IMR-90 (cell line): ENCODE measurements at regions not wholly inside any gene's neighbourhood (a gene's known extent, or its start where the extent isn't known, plus 50 kb on each side); places are given as distances from the start of the nearest gene placed in this dataset.

Experiments
- ATAC-seq: fragments of 200-7000 bp; cut with Tn5 transposase; 2 replicates; pipeline ENCODE4 v1.9.1; 2020; ENCODE audit warnings: low read depth, mild to moderate bottlenecking, moderate library complexity
- BruUV-seq: library from RNA; stranded (reverse); fragments of 400-500 nt; replicated peaks from 2 replicates; lab custom pipeline; 2021; lab: Mats Ljungman, UMichigan
- CTCF ChIA-PET: fragments of 300-600 bp; formaldehyde crosslinking; extraction: SDS; loops from one replicate; lab custom pipeline; 2021; ENCODE audit warnings: antibody characterized with exemption; lab: Yijun Ruan, JAX
- POLR2A ChIA-PET: fragments of 300-600 bp; sonication (Branson Sonifier 250); formaldehyde crosslinking; loops from one replicate; lab custom pipeline; 2022; ENCODE audit warnings: antibody characterized with exemption; ENCODE audit not compliant: unreplicated experiment; lab: Charles Lee
- DNase-seq: peaks from one replicate; pipeline ENCODE4 v3.0.0; 2013
- H2AFZ ChIP-seq: replicated peaks from 2 replicates; pipeline ENCODE3; 2013; ENCODE audit warnings: low read length, mild to moderate bottlenecking; ENCODE audit not compliant: poor library complexity
- H2AK5ac ChIP-seq: 2 replicates; pipeline ENCODE4 v1.6.1; 2013; ENCODE audit warnings: low read depth, low read length, inconsistent platforms
- H2AK9ac ChIP-seq: replicated peaks from 2 replicates; pipeline ENCODE3; 2013; ENCODE audit warnings: mild to moderate bottlenecking, low read depth, low read length, moderate library complexity; ENCODE audit not compliant: poor library complexity
- H2BK120ac ChIP-seq: 2 replicates; pipeline ENCODE4 v1.6.1; 2013; ENCODE audit warnings: low read depth, low read length, inconsistent platforms
- H2BK15ac ChIP-seq: 3 replicates; pipeline ENCODE4 v1.6.1; 2013; ENCODE audit warnings: low read depth, low read length, inconsistent platforms
- H2BK20ac ChIP-seq: 2 replicates; pipeline ENCODE4 v1.6.1; 2013; ENCODE audit warnings: low read depth, mild to moderate bottlenecking, inconsistent platforms, low read length, moderate library complexity
- H2BK5ac ChIP-seq: 2 replicates; pipeline ENCODE4 v1.6.1; 2013; ENCODE audit warnings: mild to moderate bottlenecking, low read depth, low read length, inconsistent platforms; ENCODE audit not compliant: poor library complexity, severe bottlenecking
- H3K14ac ChIP-seq: replicated peaks from 2 replicates; pipeline ENCODE4 v1.6.1; 2013; ENCODE audit warnings: low read depth, low read length, inconsistent platforms
- H3K18ac ChIP-seq: 2 replicates; pipeline ENCODE4 v1.6.1; 2013; ENCODE audit warnings: low read depth, low read length, control low read depth
- H3K23ac ChIP-seq: 2 replicates; pipeline ENCODE4 v1.6.1; 2013; ENCODE audit warnings: low read depth, low read length, inconsistent platforms
- H3K27ac ChIP-seq: 2 replicates; pipeline ENCODE4 v1.5.1; 2013; ENCODE audit warnings: mild to moderate bottlenecking, control low read depth, low read length; ENCODE audit not compliant: insufficient read depth
- H3K27me3 ChIP-seq: 2 replicates; pipeline ENCODE4 v1.6.1; 2013; ENCODE audit warnings: low read length; ENCODE audit not compliant: control insufficient read depth, insufficient read depth
- H3K36me3 ChIP-seq: 2 replicates; pipeline ENCODE4 v1.6.1; 2013; ENCODE audit warnings: low read length, mixed read lengths; ENCODE audit not compliant: control insufficient read depth, insufficient read depth
- H3K4ac ChIP-seq: 2 replicates; pipeline ENCODE4 v1.6.1; 2013; ENCODE audit warnings: low read depth, low read length, inconsistent platforms
- H3K4me1 ChIP-seq: 2 replicates; pipeline ENCODE4 v1.6.1; 2013; ENCODE audit warnings: low read length, mixed read lengths; ENCODE audit not compliant: control insufficient read depth, insufficient read depth
- H3K4me2 ChIP-seq: 2 replicates; pipeline ENCODE4 v1.6.1; 2013; ENCODE audit warnings: low read depth, mild to moderate bottlenecking, control low read depth, low read length, moderate library complexity
- H3K4me3 ChIP-seq: 2 replicates; pipeline ENCODE4 v1.5.1; 2013; ENCODE audit warnings: low read depth, mild to moderate bottlenecking, control low read depth, low read length, moderate library complexity; ENCODE audit not compliant: insufficient read depth
- H3K56ac ChIP-seq: 2 replicates; pipeline ENCODE4 v1.6.1; 2013; ENCODE audit warnings: low read length, inconsistent platforms; ENCODE audit not compliant: insufficient read depth; ENCODE audit errors: extremely low read depth
- H3K79me1 ChIP-seq, 2 experiments: 2 replicates each; pipeline ENCODE4 v1.6.1; 2013; ENCODE audit warnings: low read length in 2 of 2, inconsistent platforms in 1 of 2, low read depth in 1 of 2
- H3K9ac ChIP-seq: 2 replicates; pipeline ENCODE4 v1.6.1; 2013; ENCODE audit warnings: low read depth, low read length, control low read depth
- H3K9me1 ChIP-seq: 2 replicates; pipeline ENCODE4 v1.6.1; 2013; ENCODE audit warnings: low read length, inconsistent platforms; ENCODE audit not compliant: insufficient read depth
- H3K9me3 ChIP-seq: 2 replicates; pipeline ENCODE4 v1.6.1; 2013; ENCODE audit warnings: low read length; ENCODE audit not compliant: control insufficient read depth, insufficient read depth
- H4K20me1 ChIP-seq: 2 replicates; pipeline ENCODE4 v1.6.1; 2013; ENCODE audit warnings: low read length, inconsistent platforms; ENCODE audit not compliant: insufficient read depth
- H4K5ac ChIP-seq: 2 replicates; pipeline ENCODE4 v1.6.1; 2013; ENCODE audit warnings: mild to moderate bottlenecking, low read depth, low read length, control low read depth
- H4K8ac ChIP-seq, 2 experiments: 2 replicates each; pipeline ENCODE4 v1.6.1; 2013; ENCODE audit warnings: low read depth in 2 of 2, low read length in 2 of 2, control low read depth in 1 of 2, inconsistent platforms in 1 of 2
- H4K91ac ChIP-seq: 2 replicates; pipeline ENCODE4 v1.6.1; 2013; ENCODE audit warnings: low read depth, low read length, inconsistent platforms; ENCODE audit not compliant: insufficient read depth
- BHLHE40 ChIP-seq: fragments of 150-350 bp; IDR thresholded peaks from 2 replicates; pipeline ENCODE4 v1.6.1; 2016; ENCODE audit warnings: mild to moderate bottlenecking, low read depth, low read length
- CEBPB ChIP-seq: IDR thresholded peaks from 2 replicates; pipeline ENCODE4 v1.6.1; 2012; ENCODE audit warnings: low read depth, low read length, improper control_type of control experiment
- CHD1 ChIP-seq: IDR thresholded peaks from 2 replicates; pipeline ENCODE4 v1.6.1; 2012; ENCODE audit warnings: low read depth, low read length, improper control_type of control experiment
- CTCF ChIP-seq: conservative IDR thresholded peaks from 2 replicates; pipeline ENCODE4 v1.5.1; 2012; ENCODE audit warnings: mild to moderate bottlenecking, low read depth, low read length, improper control_type of control experiment
- ELK1 ChIP-seq: fragments of 150-350 bp; IDR thresholded peaks from 2 replicates; pipeline ENCODE4 v1.6.1; 2016; ENCODE audit warnings: low read depth, mild to moderate bottlenecking, low read length, moderate library complexity, borderline replicate concordance
- FOS ChIP-seq: fragments of 150-350 bp; IDR thresholded peaks from 2 replicates; pipeline ENCODE4 v1.6.1; 2016; ENCODE audit warnings: low read depth, low read length
- MAFK ChIP-seq: IDR thresholded peaks from 2 replicates; pipeline ENCODE4 v1.6.1; 2012; ENCODE audit warnings: low read depth, low read length, improper control_type of control experiment
- MAZ ChIP-seq: IDR thresholded peaks from 2 replicates; pipeline ENCODE4 v1.6.1; 2012; ENCODE audit warnings: low read depth, mild to moderate bottlenecking, low read length, improper control_type of control experiment, moderate library complexity, borderline replicate concordance
- MXI1 ChIP-seq: IDR thresholded peaks from 2 replicates; pipeline ENCODE4 v1.6.1; 2012; ENCODE audit warnings: low read depth, mild to moderate bottlenecking, low read length, moderate library complexity, borderline replicate concordance
- NFE2L2 ChIP-seq: fragments of 150-350 bp; IDR thresholded peaks from 2 replicates; pipeline ENCODE4 v1.6.1; 2016; ENCODE audit warnings: low read depth, mild to moderate bottlenecking, low read length
- POLR2A ChIP-seq: IDR thresholded peaks from 2 replicates; pipeline ENCODE4 v1.6.1; 2012; ENCODE audit warnings: mild to moderate bottlenecking, low read depth, low read length
- RAD21 ChIP-seq: IDR thresholded peaks from 2 replicates; pipeline ENCODE4 v1.6.1; 2012; ENCODE audit warnings: low read length, improper control_type of control experiment
- RCOR1 ChIP-seq: IDR thresholded peaks from 2 replicates; pipeline ENCODE4 v1.6.1; 2012; ENCODE audit warnings: mild to moderate bottlenecking, low read length, improper control_type of control experiment; ENCODE audit not compliant: insufficient replicate concordance
- RFX5 ChIP-seq: IDR thresholded peaks from 2 replicates; pipeline ENCODE4 v1.8.0; 2012; ENCODE audit warnings: low read depth, mild to moderate bottlenecking, low read length, moderate library complexity
- SMC3 ChIP-seq: fragments of 150-350 bp; IDR thresholded peaks from 2 replicates; pipeline ENCODE4 v1.6.1; 2016; ENCODE audit warnings: low read depth, mild to moderate bottlenecking, antibody characterized with exemption, low read length, moderate library complexity
- USF2 ChIP-seq: fragments of 150-350 bp; IDR thresholded peaks from 2 replicates; pipeline ENCODE4 v1.6.1; 2017; ENCODE audit warnings: mild to moderate bottlenecking, antibody characterized with exemption, low read length, low read depth
- WGBS, 2 experiments: methylation state at CpG; one replicate each; pipeline versions ENCODE4 v1.1.5 to v1.1.7; 2013; ENCODE audit warnings: missing lambda C conversion rate in 2 of 2; ENCODE audit not compliant: insufficient read length in 1 of 2; ENCODE audit errors: extremely low coverage in 2 of 2; 5-methylcytosine and 5-hydroxymethylcytosine counted together
- dilution Hi-C: fragments of 300-500 bp; cut with HindIII; formaldehyde crosslinking; loops from one replicate; pipeline ENCODE4 v1.14.3; 2018; ENCODE audit warnings: low sequenced_read_pairs; ENCODE audit not compliant: unreplicated experiment
- in situ Hi-C: fragments of 300-500 bp; cut with MboI; formaldehyde crosslinking; loops from 3 replicates; pipeline ENCODE4 v1.14.3; 2019; ENCODE audit warnings: low sequenced_read_pairs, inconsistent platforms, mixed read lengths
- intact Hi-C: fragments of 100-400 bp; cut with micrococcal nuclease; formaldehyde crosslinking; loops from 2 replicates; pipeline ENCODE4 v1.10.0; 2022

- Histone ChIP-seq H2BK20ac (no peak overlapping the region), H3K4me1 (no peaks in the 10 kb centered on the region), H4K20me1 (no peaks in the 10 kb centered on the region), H4K5ac (no peak overlapping the region), H3K9ac (no peak overlapping the region), H3K4me3 (no peak overlapping the region), H2BK5ac (no peak overlapping the region), H2AK9ac (no peak overlapping the region), H2AK5ac (no peak overlapping the region), H4K8ac (no peak overlapping the region), H3K27ac (no peak overlapping the region), H4K91ac (no peak overlapping the region), H2BK120ac (no peak overlapping the region), H2BK15ac (no peak overlapping the region), H3K18ac (no peak overlapping the region), H3K27me3 (no peaks in the 10 kb centered on the region), H3K4ac (no peak overlapping the region), H3K14ac (no peak overlapping the region), H3K23ac (no peak overlapping the region), H3K9me1 (no peaks in the 10 kb centered on the region), H3K9me3 (peaks cover 8% of the 10 kb centered on the region), H3K56ac (no peak overlapping the region), H3K79me1 (no peaks in the 10 kb centered on the region), H2AFZ (no peak overlapping the region), H3K4me2 (no peak overlapping the region), H3K36me3 (no peaks in the 10 kb centered on the region)
- TF ChIP-seq NFE2L2, result no peak
- no peak for TF ChIP-seq FOS
- TF ChIP-seq CTCF, result no peak
- TF ChIP-seq RAD21, result no peak
- no peak for TF ChIP-seq RCOR1
- no peak for TF ChIP-seq CEBPB
- TF ChIP-seq CHD1, result no peak
- no peak for TF ChIP-seq RFX5
- no peak for TF ChIP-seq ELK1
- TF ChIP-seq MAFK, result no peak
- TF ChIP-seq BHLHE40, result no peak
- no peak for TF ChIP-seq MXI1
- no peak for TF ChIP-seq POLR2A
- no peak for TF ChIP-seq MAZ
- TF ChIP-seq SMC3, result no peak
- no peak for TF ChIP-seq USF2
- POLR2A ChIA-PET, result no interaction called here
- CTCF ChIA-PET, result no interaction called here
- intact Hi-C loops, result no loop called here
- dilution Hi-C loops, result no loop called here
- DNase-seq (no peak), ATAC-seq (no peak)
- in situ Hi-C loops, result no loop called here
- no CpG with 5 or more reads among the region's 4 CpGs for WGBS, 2 experiments
- no TSS peak for BruUV-seq
These were observed 393.1 kb upstream of the DCC start for GRCh38 chr18:51946946-51947345.
